Muscle of arm (tissue), 1 donor: ENCODE measurements at regions not wholly inside any gene's neighbourhood (a gene's known extent, or its start where the extent isn't known, plus 50 kb on each side); places are given as distances from the start of the nearest gene placed in this dataset.
A peak's percentile ranks its signal among the peaks of the same experiment; 100 is the strongest.

Experiments
- DNase-seq: peaks from one replicate; pipeline ENCODE4 v3.0.0-alpha.2; 2013

GRCh38 chr18:68623342-68623741, 91.6 kb downstream of the TMX3 start:
- DNase-seq, result peak; percentile 60

- no peak for DNase-seq
These were observed 103.6 kb downstream of the TMX3 start for GRCh38 chr18:68611311-68611710.

GRCh38 chr18:68608851-68609490, 105.9 kb downstream of the TMX3 start:
- DNase-seq, result no peak

DNA sequence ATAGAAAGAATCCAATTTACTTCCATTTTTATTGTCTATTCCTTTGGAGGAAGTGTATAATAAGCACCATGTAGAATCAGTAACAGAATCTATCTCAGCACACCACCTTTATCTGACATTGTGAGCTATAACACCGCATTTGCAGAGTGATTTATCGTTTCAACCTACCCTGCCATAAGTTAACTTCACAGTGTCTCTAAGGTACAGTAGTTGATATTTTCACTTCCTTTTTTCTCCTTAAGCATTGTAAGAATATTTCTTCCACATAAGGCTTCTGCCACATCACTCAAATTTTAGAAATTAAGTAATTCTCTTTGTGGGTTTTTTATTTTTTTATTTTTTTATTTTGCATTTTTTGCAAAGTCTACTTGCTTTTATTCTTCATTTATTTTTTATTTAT, 107.1 kb downstream of the TMX3 start:
- DNase-seq, result no peak

GRCh38 chr18:68604256-68604655, 110.7 kb downstream of the TMX3 start:
- peak; percentile 16 for DNase-seq

DNA sequence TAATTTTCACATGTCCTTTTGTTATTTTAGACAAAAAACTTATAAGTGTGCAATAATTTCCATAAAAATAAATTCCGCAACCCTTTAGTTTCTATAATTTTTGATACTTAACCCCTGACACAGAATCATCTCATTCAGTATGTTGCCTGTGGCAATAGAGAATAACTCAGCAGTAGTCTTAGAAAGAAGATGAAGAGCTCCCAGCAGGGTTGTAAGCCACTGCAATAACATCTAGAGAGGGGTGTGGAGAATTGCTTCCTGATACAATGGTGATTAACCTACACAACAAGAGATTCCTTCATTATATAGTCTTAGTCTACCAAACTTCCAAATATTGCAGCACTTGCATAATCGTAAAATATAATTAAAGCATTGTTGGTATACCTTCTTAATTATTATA, 118.9 kb downstream of the TMX3 start:
- no peak for DNase-seq

DNA sequence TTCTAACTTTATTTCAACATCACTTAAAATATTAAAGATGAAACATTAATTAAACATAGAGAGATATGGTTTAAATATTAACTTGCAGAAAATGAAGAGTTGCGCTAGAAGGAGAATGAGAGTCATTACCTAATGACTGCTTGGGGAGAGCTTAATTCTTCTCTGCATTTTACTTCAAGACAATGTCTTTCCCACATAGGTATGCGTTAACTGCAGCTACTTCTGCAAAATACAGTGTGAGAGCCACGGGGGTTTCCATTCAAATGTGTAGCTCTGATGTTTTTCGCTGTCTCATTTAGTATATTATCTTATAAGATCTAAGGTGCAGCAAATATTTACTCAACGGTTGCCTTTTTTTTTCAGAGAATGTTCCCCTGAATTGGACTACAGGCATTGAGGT, 126.7 kb downstream of the TMX3 start:
- no peak for DNase-seq

GRCh38 chr18:68583685-68584084, 131.2 kb downstream of the TMX3 start:
- no peak for DNase-seq

DNA sequence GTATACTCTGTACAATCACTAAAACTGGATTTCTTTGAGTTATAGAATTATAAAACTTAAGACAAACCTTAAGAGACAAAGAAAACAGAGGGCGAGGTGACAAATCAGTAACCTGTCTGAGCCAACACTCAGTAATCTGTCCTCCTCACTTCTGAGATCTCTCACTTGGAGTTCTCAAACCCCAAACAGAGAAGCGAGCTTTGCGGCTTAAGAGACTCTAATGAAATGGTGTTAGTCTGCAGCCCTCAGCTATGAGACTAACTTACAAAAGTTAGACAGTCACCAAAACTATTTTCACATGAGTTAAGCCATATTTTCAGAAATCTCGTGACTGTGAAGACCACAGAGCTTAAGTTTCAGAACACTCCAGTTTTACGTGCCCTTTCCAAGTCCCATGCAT, 140.6 kb downstream of the TMX3 start:
- DNase-seq, result no peak

GRCh38 chr18:68569936-68570335, 145.0 kb downstream of the TMX3 start:
- DNase-seq, result no peak

DNA sequence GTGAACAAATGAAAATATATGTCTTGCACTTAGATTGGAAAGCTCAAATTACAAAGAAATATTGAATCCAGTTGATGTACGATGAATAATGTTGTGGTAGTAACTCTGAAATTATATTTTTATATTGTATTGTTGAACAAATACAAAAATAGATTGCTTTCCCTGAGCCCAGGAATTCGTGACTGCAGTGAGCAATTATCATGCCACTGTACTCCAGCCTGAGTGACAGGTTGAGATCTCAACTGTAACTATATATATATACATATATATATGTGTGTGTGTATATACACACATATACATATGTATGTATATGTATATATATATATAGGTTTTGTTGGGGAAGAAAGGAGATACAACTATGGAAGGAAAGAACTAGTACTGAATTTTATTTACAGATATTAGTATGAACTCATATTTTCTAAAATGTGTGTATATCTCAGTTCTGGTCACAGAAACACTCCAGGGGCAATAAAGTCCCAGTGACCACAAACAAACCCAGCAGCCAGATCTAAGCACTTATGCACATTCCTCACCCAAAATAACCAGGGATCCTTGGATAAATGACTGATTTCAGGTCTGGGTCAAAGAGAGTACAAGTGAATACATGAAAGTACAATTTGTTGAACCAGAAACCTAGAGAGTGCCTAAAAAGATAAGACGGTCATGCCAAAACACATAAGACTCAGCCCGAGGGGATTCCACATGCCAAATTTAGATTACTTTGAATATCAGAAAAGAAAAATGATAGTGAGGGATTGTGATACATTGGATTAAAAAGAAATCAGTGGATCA, 146.3 kb downstream of the TMX3 start:
- DNase-seq, result no peak

GRCh38 chr18:68566991-68567390, 147.9 kb downstream of the TMX3 start:
- no peak for DNase-seq

DNA sequence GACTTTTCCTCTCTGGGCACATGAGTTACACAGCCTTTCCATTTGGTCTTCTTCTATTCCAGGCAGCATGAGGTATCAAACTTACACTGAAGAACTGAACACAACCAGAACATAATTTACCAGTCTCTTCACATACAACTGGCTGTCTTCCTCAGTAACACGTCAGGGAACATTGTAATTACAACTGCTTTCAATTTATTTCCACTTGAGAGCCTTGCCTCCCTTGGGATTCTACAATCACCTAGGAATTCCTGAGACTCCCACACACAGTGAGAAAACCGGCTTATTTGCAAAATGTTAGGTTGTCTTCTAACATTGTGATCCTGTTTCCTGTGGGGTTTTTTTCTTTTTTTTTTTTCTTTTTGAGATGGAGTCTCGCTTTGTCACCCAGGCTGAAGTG, 149.9 kb downstream of the TMX3 start:
- no peak for DNase-seq

DNA sequence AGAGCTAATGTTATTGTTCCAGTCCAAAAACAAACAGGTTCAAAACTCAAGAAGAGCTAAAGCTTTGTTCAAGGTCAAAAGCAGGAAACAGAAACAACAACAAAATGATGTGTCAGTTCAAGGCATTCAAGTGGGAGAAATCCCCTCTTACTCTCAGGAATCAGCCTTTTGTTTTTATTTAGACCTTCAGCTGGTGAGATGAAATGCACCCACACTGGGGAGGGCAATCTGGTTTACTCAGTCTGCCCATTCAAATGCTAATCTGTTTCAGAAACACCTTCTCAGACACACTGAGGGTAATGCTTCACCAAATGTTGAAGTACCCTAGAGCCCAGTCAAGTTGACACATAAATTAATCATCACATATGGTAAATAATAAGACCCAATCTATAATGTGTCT, 150.6 kb downstream of the TMX3 start:
- no peak for DNase-seq

GRCh38 chr18:68560128-68560527, 154.8 kb downstream of the TMX3 start:
- DNase-seq, result no peak

DNA sequence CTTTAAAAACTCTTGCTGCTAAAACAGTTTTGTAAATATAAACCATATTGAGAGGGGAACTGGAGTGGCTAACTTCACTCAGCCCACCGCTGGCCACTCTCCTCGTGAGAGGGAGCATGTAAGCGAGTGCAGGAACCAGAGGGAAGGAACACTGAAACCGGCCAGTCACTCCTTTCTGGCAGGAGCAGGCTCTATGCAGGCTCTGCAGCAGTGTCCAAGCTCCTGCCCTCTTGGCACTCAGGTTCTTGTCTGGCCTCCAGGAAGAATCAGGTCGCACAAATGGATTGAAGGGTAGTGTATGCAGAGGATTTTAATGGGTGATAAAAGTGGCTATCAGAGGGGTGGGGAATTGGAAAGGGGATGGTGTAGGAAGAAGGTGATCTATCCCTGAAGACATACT, 157.7 kb downstream of the TMX3 start:
- DNase-seq, result no peak

DNA sequence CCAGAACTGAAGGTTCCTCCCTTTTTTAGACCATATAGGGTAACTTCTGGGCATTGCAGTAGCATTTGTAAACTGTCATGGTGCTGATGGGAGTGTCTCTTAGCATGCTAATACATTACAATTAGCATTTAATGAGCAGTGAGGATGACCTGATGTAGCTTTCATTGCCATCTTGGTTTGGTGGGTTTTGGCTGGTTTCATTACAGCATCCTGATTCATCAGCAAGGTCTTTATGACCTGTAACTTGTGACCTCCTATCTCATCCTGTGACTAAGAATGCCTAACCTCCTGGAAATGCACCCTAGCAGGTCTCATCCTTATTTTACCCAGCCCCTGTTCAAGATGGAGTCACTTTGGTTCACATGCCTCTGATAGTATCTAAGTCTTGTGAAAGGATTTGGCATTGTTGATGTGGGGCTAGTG, 159.0 kb downstream of the TMX3 start:
- no peak for DNase-seq

GRCh38 chr18:68548904-68549870, 165.7 kb downstream of the TMX3 start:
- DNase-seq, result no peak

DNA sequence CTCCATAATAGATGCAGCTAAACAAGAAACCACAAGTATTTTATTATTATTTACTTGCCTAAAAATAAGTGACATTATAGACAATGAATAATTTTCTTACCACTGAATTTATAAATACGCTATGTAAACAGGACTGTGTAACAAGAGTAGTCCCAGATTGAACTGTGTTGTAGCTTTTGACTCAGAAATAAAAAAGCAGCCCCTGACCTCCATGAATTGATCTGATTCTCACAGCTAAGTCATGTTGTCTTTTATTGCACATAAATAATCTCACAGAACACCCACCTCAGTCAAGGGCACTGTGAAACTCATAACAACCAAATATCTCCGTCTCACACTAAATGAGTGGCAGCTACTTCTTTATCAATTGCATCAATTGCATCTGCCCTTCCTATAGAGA, 171.6 kb downstream of the TMX3 start:
- no peak for DNase-seq

GRCh38 chr18:68542846-68543245, 172.1 kb downstream of the TMX3 start:
- DNase-seq, result no peak

DNA sequence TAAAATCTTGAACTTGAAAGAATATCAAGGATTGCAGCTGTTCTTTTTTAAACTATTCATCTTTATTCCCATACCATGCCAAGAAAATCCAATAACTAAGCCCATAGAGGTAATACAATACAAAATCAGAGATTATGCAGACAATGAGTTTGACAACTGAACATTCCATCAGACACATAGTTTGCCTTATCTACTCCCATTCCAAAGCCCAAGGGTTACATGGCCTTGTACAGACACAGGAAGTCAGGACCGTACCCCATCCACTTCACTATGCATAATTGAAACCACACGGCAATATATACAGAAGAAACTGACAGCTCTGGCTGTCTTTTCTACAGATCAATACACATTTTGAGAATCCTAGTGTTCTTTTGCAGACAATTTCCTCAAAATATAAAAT, 181.3 kb downstream of the TMX3 start:
- no peak for DNase-seq

- no peak for DNase-seq
These were observed 182.5 kb downstream of the TMX3 start for GRCh38 chr18:68532328-68532885.
